HG02884 (cell line): ENCODE measurements at regions not wholly inside any gene's neighbourhood (a gene's known extent, or its start where the extent isn't known, plus 50 kb on each side); places are given as distances from the start of the nearest gene placed in this dataset.
"Not testable (repeated sequence)": the region's sequence is repeated elsewhere in the genome, so short reads cannot be mapped to it uniquely, and the experiment has no call there.

Source experiments
- ATAC-seq: cut with Tn5 transposase; IDR thresholded peaks from one replicate; pipeline ENCODE4 v1.9.1; 2021; ENCODE audit warnings: mild to moderate bottlenecking, moderate library complexity; ENCODE audit not compliant: unreplicated experiment

- ATAC-seq: no peak
Observed at GRCh38 chr9:15047028-15047551, 136.9 kb upstream of the FREM1 start.

- ATAC-seq: no peak
Observed at GRCh38 chr9:15033316-15033715, 123.1 kb upstream of the FREM1 start.

GRCh38 chr9:15032860-15033259 lies 122.6 kb upstream of the FREM1 start:
- ATAC-seq: no peak

GRCh38 chr9:15021146-15021545 lies 110.9 kb upstream of the FREM1 start:
- no peak for ATAC-seq

GRCh38 chr9:15018096-15018637 lies 107.9 kb upstream of the FREM1 start:
- no peak for ATAC-seq

GRCh38 chr9:15010581-15010980 lies 100.4 kb upstream of the FREM1 start:
- ATAC-seq: no peak

GRCh38 chr9:15007698-15008097 lies 97.5 kb upstream of the FREM1 start:
- ATAC-seq: no peak

GRCh38 chr9:14994738-14995137 lies 84.5 kb upstream of the FREM1 start:
- ATAC-seq: no peak

- no peak for ATAC-seq
Observed at GRCh38 chr9:14993901-14994554, 83.8 kb upstream of the FREM1 start.

GRCh38 chr9:14993061-14993800 lies 83.0 kb upstream of the FREM1 start:
- no peak for ATAC-seq

GRCh38 chr9:14992516-14992915 lies 82.3 kb upstream of the FREM1 start:
- ATAC-seq: no peak

GRCh38 chr9:14992081-14992480 lies 81.9 kb upstream of the FREM1 start:
- ATAC-seq: no peak

- not testable (repeated sequence) for ATAC-seq
Observed at GRCh38 chr9:14990647-14991046, 80.4 kb upstream of the FREM1 start.

- ATAC-seq: no peak
Observed at GRCh38 chr9:14989811-14990210, 79.6 kb upstream of the FREM1 start.

- ATAC-seq: not testable (repeated sequence)
Observed at GRCh38 chr9:14989336-14989735, 79.1 kb upstream of the FREM1 start.

- ATAC-seq: peak; percentile 48
Observed at GRCh38 chr9:14987858-14988257, 77.6 kb upstream of the FREM1 start.

GRCh38 chr9:14985419-14985818 lies 75.2 kb upstream of the FREM1 start:
- no peak for ATAC-seq

GRCh38 chr9:14983599-14983998 lies 73.4 kb upstream of the FREM1 start:
- ATAC-seq: no peak

GRCh38 chr9:14981291-14981950 lies 71.2 kb upstream of the FREM1 start:
- ATAC-seq: no peak

- ATAC-seq: no peak
Observed at GRCh38 chr9:14978022-14979000, 68.1 kb upstream of the FREM1 start.
